Hematopoietic multipotent progenitor cell treated with erythropoietin and hydrocortisone succinate and interleukin-3 and kit ligand, for 15 days (in vitro differentiated cells): ENCODE measurements at regions not wholly inside any gene's neighbourhood (a gene's known extent, or its start where the extent isn't known, plus 50 kb on each side); places are given as distances from the start of the nearest gene placed in this dataset.

Source experiments
- DNase-seq: peaks from one replicate; pipeline ENCODE4 v3.0.0-alpha.2; 2015; ENCODE audit warnings: low spot score

- no peak for DNase-seq
Measured at GRCh38 chr13:50577806-50578205, 265.7 kb downstream of the DLEU7 start.

DNA sequence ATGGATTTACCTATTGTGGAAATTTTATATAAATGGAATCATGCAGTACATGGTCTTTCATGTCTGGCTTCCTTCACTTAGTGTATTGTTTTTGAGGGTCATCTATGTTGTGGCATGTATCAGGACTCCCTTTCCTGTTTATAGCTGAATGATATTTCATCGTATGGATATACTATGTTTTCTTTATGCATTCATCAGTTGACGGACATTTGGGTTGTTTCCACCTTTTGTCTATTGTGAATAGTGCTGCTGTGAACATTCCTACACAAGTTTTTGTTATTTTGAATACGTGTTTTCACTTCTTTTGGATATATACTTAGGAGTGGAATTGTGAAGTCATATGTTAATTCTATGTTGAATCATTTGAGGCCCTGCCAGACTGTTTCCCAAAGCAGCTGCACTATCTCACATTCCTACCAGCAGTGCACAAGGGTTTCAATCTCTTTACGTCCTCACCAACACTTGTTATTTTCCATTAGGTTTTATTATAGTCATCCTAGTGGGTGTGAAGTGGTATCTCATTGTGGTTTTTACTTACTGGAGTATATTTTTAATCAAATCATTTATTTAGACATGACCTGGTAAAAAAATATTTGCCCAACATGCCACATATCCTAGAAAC is 262.7 kb downstream of the DLEU7 start:
- no peak for DNase-seq

DNA sequence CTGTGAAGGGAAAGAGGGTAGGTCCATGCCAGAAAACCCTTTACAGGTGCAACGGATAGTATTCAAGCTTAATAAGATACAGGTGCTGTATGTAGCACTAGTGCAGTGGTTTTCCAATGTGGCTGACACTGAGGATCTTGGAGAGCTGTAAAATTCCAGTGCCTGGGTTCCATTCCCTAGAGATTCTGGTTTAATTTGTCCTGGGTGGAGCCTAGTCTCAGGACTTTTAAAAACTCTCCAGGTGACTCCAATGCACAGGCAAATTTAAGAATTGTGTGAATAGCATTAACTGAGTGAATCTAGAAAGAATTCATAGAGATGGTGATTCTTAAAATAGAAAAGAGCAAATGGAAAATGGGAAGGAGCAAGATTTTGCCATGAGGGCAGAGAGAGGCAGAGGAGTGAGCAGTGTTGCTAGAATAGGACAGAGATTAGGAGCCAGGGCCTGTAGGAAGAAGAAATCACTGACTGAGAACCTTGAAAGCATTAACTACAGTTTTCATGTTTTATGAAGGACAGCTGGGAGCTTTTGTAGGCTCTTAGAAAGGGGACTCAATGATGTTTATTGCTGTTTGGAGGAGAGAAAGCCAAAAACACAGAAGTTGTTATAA is 261.8 kb downstream of the DLEU7 start:
- DNase-seq, result no peak

GRCh38 chr13:50584856-50585580 is 258.5 kb downstream of the DLEU7 start:
- DNase-seq, result no peak

- no peak for DNase-seq
Measured at GRCh38 chr13:50585674-50586413, 257.6 kb downstream of the DLEU7 start.

- no peak for DNase-seq
Measured at GRCh38 chr13:50586414-50587083, 256.9 kb downstream of the DLEU7 start.

GRCh38 chr13:50587115-50587514 is 256.4 kb downstream of the DLEU7 start:
- no peak for DNase-seq

- DNase-seq, result no peak
Measured at GRCh38 chr13:50587645-50588373, 255.7 kb downstream of the DLEU7 start.

GRCh38 chr13:50588491-50589130 is 254.9 kb downstream of the DLEU7 start:
- no peak for DNase-seq

- DNase-seq, result no peak
Measured at GRCh38 chr13:50589139-50589538, 254.4 kb downstream of the DLEU7 start.

DNA sequence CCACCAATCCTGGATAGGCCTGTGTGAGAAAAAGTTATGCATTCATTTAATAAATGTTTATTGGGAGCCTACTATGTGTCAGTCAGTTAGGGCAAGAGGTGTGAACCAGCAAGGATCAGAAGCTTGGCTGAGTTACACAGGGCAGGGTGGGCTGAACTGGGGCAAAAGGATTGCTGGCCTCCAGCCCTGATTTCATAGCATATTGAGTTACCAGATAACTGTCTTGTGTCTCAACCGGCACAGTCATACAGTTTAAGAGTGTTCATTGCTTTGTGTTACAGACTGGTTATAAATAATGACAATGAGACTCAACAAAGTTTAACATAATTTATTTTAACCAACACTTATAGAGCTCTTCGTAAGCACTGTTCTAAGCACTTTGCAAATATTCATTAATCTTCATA is 253.8 kb downstream of the DLEU7 start:
- no peak for DNase-seq

- DNase-seq, result no peak
Measured at GRCh38 chr13:50592412-50593155, 250.9 kb downstream of the DLEU7 start.

GRCh38 chr13:50593207-50593606 is 250.3 kb downstream of the DLEU7 start:
- no peak for DNase-seq

DNA sequence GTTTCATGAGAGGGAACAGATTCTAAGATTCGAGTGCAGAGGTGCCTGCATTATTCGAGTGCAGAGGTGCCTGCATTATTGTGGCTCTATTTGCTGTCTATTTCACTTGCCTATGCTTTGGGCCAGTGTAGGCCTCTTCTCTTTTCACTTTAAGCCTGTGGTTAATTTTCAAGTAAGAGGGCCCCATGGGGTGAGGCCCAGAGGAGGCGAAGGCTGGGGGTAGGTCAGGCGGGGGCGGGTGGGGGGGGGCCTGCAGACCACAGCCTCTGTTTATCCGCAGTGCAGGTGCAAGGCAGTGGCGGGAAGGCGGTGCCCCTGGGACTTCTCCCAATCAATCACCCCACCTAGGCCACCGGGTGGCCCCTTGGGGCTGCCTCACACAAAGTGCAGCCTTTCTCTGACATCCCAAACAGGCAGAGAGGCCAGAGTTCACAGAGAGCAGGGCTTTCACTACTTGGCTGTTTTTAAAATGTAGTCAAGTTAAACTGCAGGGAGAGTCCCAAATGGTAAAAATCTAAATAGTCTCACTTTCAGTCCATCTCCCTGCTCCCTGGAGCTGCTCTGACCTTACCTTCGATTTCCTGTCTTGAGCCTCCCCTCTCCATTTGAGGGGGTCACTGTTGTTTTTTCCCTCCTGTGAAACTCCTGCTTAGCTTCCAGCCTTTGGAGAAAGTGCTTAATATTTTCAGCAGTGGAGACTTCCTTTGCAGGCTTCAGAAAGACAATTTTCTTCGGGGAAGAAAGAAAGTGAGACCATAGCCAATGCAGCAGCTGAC is 249.0 kb downstream of the DLEU7 start:
- no peak for DNase-seq

- no peak for DNase-seq
Measured at GRCh38 chr13:50595196-50595595, 248.3 kb downstream of the DLEU7 start.

GRCh38 chr13:50596156-50596555 is 247.3 kb downstream of the DLEU7 start:
- DNase-seq, result no peak

GRCh38 chr13:50596776-50597203 is 246.7 kb downstream of the DLEU7 start:
- no peak for DNase-seq

DNA sequence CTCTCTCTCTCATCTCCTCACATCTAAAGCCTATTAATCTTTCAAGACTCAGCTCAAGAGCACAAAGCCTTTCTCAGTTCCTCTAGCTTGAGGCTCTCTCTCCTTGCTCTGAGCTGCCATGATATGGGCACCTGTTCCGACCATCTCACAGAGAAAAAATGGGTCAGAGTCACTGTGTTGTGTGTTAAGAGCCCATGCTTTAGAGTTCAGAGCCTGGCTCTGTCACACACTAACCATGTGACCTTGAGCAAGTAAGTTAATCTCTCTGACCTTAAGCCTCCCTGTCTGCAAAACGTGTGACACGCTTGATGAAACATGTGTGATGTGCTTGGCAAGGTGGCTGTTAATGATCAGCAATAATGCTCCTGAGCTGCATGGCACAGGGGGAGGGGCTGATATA is 245.2 kb downstream of the DLEU7 start:
- DNase-seq, result no peak

GRCh38 chr13:50599046-50599445 is 244.4 kb downstream of the DLEU7 start:
- DNase-seq, result no peak
